Hypothalamus (tissue), 51 donors: ENCODE measurements at regions not wholly inside any gene's neighbourhood (a gene's known extent, or its start where the extent isn't known, plus 50 kb on each side); places are given as distances from the start of the nearest gene placed in this dataset.

Experiments
- DNase-seq, 51 donors: peaks; one replicate each; lab custom pipeline; 2025; lab: John Stamatoyannopoulos, UW

- DNase-seq, result no peak
These were observed 717.8 kb downstream of the JRKL start for GRCh38 chr11:97107604-97108003.

DNA sequence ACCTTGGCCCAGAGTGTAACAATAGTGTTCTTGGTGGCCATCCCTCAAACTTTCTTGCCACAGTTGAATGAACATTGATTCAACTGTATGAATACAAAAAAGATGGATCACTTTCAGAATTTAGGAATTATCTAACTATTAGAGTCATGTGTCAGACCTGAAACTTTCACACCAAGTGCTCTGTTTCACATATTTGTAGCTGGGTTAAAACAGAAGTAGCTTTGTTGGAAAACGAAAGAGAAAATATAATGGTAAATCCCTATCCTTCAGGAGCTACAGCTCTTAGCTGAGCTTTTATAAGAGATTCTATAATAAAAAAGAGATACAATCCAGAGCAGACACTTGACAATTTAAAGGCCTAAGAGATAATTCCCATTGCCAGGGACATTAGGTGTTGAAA, 719.3 kb downstream of the JRKL start:
- no peak for DNase-seq

DNA sequence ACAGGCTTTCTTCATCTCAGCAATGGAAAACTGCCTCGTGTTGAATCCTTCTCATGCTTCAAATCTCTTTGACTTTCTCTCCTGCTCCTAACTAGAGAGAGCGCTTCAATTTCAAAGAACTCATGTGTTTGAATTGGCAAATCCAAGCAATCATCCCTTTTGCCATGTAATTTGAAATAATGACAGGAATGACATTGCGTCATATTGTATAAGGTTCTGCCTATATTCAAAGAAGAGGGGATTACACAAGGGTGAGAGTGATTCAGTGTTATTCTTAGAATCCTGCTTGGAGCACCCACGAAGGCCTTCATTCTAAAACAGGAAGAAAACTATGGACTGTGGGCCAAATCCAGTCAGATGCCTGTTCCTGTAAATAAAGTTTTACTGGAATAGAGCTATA, 720.6 kb downstream of the JRKL start:
- DNase-seq, result no peak

DNA sequence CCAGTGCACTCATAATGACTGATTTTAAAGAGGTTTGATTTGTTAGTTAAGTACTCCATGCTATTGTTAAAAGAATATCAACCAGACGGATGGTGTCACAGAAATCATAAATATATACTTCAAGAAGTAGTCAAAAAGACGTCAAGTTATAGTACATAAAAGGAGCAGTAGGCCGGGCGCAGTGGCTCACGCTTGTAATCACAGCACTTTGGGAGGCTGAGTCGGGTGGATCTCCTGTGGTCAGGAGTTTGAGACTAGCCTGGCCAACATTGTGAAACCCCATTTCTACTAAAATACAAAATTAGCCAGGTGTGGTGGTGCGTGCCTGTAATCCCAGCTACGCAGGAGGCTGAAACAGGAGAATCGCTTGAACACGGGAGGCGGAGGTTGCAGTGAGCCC, 721.7 kb downstream of the JRKL start:
- DNase-seq, result no peak

DNA sequence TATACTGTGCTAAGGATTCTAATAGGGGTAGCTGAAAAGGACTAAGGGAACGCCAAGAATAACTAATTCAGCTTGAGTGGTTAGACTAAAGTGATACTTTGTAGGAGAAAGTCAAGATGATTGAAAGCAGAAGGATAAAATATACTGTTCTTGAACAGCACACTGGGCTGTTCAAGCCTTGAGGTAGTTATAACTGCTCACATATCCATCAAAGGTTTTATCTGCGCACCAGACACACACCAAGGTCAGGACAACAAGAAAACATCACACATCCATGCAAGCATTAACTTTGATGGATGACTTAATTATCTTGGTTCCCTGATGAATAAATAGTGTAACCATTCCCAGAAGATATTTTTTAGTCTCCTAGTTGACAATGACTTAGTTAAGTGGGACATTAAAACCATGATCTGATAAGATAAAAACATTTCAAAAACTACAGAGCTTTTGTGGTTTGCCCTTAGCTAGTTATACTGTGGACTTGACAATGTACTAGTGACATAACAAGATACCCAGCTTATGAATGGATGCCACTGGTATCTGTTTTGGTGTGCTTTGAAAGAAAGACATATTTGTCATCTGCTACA, 728.9 kb downstream of the JRKL start:
- no peak for DNase-seq

DNA sequence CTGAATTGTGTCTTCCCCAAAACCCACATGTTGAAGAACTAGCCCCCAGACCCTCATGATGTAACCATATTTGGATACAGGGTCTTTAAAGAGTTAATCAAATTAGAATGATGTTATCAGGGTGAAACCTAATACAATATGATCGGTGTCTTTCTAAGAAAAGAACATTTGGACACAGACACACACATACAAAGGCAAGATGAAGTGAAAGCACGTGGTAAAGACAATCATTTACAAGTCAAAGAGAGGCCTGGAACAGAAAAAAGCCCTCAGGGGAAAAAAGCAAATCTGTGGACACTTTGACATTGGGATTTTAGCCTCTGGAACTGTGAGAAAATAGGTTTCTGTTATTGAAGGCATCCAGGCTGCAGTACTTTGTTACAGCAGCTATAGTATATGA, 733.4 kb downstream of the JRKL start:
- no peak for DNase-seq

DNA sequence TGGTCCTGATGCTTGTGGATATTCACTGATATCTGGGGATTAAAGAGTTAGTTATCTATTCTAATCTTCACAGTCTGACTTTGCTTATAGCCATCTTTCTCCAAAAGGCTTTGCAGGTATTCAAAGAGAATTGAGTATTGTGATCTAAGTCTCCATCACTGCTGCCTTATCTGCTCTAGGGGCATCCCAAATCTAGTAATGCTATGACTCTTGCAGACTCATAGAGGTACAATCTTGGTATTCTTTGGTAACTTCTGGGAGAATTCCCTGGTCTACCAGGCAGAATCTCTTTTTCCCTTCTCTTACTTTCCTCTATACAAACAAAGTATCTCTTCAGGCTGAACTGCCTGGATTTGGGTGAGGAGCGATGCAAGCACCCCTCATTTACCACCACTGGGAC, 746.3 kb downstream of the JRKL start:
- no peak for DNase-seq

- no peak for DNase-seq
These were observed 751.2 kb downstream of the JRKL start for GRCh38 chr11:97140885-97141494.

DNA sequence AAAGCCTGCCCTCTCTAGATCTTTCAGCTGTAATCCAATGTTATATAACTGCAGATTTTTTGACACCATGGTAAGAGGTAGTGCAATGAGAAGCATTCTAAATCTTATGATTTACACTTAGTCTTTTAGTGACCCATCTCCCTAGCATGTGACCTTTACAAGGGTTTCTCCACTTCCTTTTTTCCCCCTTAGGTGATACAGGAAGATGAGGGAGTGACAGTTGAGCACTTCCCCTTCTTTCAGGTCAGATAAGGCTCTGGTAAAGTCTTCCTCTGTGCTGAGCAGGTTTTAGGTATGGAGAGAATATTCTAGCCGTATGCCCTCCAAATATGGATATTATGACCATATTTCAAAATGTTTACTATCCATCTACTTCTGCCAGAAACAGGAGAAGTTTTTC, 753.6 kb downstream of the JRKL start:
- DNase-seq, result no peak

GRCh38 chr11:97149741-97150140, 759.9 kb downstream of the JRKL start:
- no peak for DNase-seq

- DNase-seq, result no peak
These were observed 767.5 kb downstream of the JRKL start for GRCh38 chr11:97157221-97157740.

GRCh38 chr11:97158243-97158642, 768.4 kb downstream of the JRKL start:
- no peak for DNase-seq

- DNase-seq, result no peak
These were observed 773.9 kb downstream of the JRKL start for GRCh38 chr11:97163631-97164191.

GRCh38 chr11:97201743-97202612, 812.2 kb downstream of the JRKL start:
- DNase-seq, result no peak

- no peak for DNase-seq
These were observed 812.9 kb downstream of the JRKL start for GRCh38 chr11:97202613-97203292.

- DNase-seq, result no peak
These were observed 828.2 kb downstream of the JRKL start for GRCh38 chr11:97218011-97218410.

GRCh38 chr11:97223647-97224046, 833.8 kb downstream of the JRKL start:
- no peak for DNase-seq

DNA sequence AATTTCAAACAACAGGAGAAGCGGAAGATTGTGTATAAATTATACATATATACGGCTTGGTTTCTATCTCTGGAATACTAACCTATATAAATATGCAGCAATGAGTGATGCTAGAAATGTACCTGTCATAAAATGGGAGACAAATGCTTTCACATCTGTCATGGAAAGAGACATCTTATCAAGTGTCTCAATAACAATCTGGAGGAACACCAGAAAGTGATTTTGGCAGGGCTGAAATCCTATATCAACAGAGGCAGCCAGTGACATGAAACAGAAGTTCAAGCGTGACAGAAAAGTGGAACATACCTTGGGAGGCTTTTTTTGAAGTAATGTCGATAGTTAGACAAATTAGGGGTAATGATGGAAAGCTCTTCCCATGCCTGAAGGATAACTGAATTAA, 834.6 kb downstream of the JRKL start:
- no peak for DNase-seq

- DNase-seq, result no peak
These were observed 836.0 kb downstream of the JRKL start for GRCh38 chr11:97225794-97226193.

DNA sequence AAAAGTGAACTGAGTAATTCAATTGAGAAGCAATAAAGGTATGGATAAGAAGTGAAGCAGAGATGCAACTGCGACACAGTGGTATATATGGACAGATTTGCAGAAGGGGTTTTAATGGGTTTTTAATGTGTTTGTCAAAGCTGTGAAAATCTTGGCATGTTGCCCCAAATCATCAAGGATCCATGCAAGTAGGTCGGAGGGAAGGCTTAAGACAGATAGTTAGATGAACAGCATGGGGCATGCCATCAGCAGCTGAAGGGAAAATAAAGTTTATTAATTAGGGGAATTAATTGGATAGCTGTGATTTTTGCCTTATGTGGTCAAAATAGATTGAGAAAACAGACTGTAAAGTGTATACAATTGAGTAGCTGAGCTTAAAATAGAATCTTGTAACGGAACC, 840.1 kb downstream of the JRKL start:
- DNase-seq, result no peak

- no peak for DNase-seq
These were observed 841.4 kb downstream of the JRKL start for GRCh38 chr11:97231231-97231630.
